T-helper 2 cell treated with Interferon-gamma antibody and Interleukin-4, amounts not matched to agents 5 μg/mL and 100 μg/mL, for 36 hours (primary cell): ENCODE measurements at regions not wholly inside any gene's neighbourhood (a gene's known extent, or its start where the extent isn't known, plus 50 kb on each side); places are given as distances from the start of the nearest gene placed in this dataset.
"Not testable (repeated sequence)": the region's sequence is repeated elsewhere in the genome, so short reads cannot be mapped to it uniquely, and the experiment has no call there.

Experiments
- DNase-seq: peaks from one replicate; pipeline ENCODE4 v3.0.0; 2021; ENCODE audit warnings: low spot score
- H3K27ac Mint-ChIP-seq: one replicate; pipeline ENCODE4 v1.8.0; 2021; ENCODE audit warnings: mild to moderate bottlenecking, mixed read lengths
- H3K27me3 Mint-ChIP-seq: one replicate; pipeline ENCODE4 v1.8.0; 2021; ENCODE audit warnings: low read depth, mixed read lengths
- H3K36me3 Mint-ChIP-seq: one replicate; pipeline ENCODE4 v1.8.0; 2021; ENCODE audit warnings: low read depth, mixed read lengths
- H3K4me1 Mint-ChIP-seq: one replicate; pipeline ENCODE4 v1.8.0; 2021; ENCODE audit warnings: low read depth, mixed read lengths
- H3K4me3 Mint-ChIP-seq: one replicate; pipeline ENCODE4 v1.8.0; 2022; ENCODE audit warnings: mild to moderate bottlenecking, moderate library complexity, mixed read lengths
- H3K9me3 Mint-ChIP-seq: one replicate; pipeline ENCODE4 v1.8.0; 2021; ENCODE audit warnings: mixed read lengths

DNA sequence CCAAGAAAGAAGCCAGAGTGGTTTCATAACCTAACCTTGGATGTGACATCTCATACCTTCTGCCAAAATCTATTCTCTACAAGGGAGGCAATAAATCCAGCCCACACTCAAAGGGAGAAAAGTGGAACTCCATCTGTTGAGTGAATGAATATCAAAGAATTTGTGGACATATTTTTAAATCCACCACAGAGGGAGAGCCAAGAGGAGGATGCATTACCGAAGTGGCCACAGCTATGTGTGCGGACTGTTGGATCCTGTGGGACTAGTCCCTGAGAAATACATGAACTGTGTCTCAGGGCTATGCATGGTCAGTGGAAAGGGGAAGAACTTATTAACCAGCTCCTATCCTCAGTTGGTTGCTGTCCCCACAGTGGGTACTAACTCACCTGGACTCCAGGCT lies 273.9 kb downstream of the NUAK1 start:
- DNase-seq = no peak
- no peak overlapping the region for H3K27ac Mint-ChIP-seq
- H3K36me3 Mint-ChIP-seq = no peaks in the 10 kb centered on the region
- no peaks in the 10 kb centered on the region for H3K9me3 Mint-ChIP-seq
- H3K4me3 Mint-ChIP-seq = no peak overlapping the region
- no peaks in the 10 kb centered on the region for H3K27me3 Mint-ChIP-seq
- H3K4me1 Mint-ChIP-seq = no peaks in the 10 kb centered on the region

DNA sequence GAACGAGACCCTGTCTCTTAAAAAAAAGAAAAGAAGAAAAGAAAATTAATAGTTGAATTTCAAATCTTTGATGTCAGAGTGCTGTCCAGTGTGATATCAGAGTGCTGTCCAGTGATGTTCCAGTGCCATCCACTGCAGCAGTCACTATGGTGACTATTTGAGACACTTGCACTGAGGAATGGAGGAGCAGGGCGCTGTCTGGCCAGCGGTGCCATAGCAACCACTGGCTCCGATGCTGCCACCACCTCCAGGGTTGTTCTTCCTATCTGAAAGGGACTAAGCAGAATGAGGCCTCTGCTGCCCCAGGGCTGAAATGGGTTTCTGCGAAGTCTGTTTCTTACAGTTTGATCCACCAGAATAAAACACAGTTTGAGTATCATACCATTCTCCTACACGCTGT lies 272.9 kb downstream of the NUAK1 start:
- no peak overlapping the region for H3K27ac Mint-ChIP-seq
- peaks cover 4% of the 10 kb centered on the region for H3K27me3 Mint-ChIP-seq
- no peak for DNase-seq
- H3K9me3 Mint-ChIP-seq = no peaks in the 10 kb centered on the region
- no peak overlapping the region for H3K4me3 Mint-ChIP-seq
- H3K4me1 Mint-ChIP-seq = no peaks in the 10 kb centered on the region
- H3K36me3 Mint-ChIP-seq = no peaks in the 10 kb centered on the region

DNA sequence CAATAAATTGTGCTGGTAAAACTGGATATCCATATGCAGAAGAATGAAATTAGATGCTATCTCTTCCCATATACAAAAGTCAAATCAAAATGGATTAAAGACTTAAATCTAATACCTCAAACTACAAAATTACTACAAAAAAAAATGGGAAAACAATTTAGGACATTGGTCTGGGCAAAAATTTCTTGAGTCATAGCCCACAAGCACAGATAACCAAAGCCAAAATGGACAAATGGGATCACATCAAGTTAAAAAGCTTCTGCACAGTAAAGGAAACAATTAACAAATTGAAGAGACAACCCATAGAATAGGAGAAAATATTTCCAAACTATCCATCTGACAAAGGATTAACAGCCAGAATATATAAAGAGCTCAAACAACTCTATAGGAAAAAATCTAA lies 264.6 kb downstream of the NUAK1 start:
- Mint-ChIP-seq H3K4me1 (no peaks in the 10 kb centered on the region), H3K4me3 (no peak overlapping the region), H3K27me3 (peaks cover 9% of the 10 kb centered on the region), H3K27ac (no peak overlapping the region), H3K36me3 (no peaks in the 10 kb centered on the region), H3K9me3 (no peaks in the 10 kb centered on the region)
- DNase-seq = no peak

DNA sequence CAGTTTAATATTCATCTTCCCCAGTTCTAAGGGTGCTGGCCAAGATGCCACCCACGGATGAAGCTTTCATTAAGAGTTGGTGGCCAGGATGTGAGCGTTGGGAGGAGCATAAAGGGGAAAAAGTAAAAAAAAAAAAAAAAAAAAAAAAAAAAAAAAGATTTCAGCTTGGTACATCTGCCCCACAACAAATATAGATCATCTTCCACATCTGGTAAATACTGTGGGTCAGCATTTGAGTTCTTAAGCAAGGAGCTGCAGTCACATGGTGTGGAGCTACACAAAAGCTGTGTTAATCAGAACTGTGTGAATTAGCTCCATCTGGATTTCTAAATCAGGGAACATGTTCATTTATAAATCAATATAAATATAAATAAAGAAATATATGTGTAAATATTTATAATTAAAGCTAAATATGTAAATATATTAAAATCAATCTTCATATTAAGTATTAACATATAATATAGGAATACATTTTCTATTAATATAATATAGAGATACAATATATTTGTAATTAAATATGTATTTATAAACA lies 262.3 kb downstream of the NUAK1 start:
- Mint-ChIP-seq H3K36me3 (no peaks in the 10 kb centered on the region), H3K9me3 (no peaks in the 10 kb centered on the region), H3K4me3 (no peak overlapping the region), H3K27me3 (peaks cover 2% of the 10 kb centered on the region), H3K4me1 (no peaks in the 10 kb centered on the region), H3K27ac (no peak overlapping the region)
- DNase-seq = no peak

DNA sequence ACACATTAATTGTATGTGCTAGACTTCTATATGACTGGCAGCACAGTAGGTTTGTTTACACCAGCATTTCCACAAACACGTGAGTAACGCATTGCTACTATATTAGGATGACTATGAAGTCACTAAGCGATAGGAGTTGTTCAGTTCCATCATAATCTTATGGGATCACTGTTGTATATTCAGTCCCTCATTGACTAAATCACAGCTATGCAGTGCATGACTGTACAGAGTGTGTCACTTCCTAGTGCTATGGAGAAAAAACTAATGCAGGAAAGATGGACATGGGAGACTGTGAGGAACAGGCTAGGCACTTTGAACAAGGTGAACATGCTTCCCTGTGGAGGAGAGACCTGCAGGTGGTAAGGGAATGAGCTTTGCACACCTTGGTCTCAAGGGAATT lies 259.8 kb downstream of the NUAK1 start:
- Mint-ChIP-seq H3K27me3 (peaks cover 2% of the 10 kb centered on the region), H3K36me3 (no peaks in the 10 kb centered on the region), H3K9me3 (no peaks in the 10 kb centered on the region), H3K4me1 (no peaks in the 10 kb centered on the region), H3K27ac (no peak overlapping the region), H3K4me3 (no peak overlapping the region)
- no peak for DNase-seq

DNA sequence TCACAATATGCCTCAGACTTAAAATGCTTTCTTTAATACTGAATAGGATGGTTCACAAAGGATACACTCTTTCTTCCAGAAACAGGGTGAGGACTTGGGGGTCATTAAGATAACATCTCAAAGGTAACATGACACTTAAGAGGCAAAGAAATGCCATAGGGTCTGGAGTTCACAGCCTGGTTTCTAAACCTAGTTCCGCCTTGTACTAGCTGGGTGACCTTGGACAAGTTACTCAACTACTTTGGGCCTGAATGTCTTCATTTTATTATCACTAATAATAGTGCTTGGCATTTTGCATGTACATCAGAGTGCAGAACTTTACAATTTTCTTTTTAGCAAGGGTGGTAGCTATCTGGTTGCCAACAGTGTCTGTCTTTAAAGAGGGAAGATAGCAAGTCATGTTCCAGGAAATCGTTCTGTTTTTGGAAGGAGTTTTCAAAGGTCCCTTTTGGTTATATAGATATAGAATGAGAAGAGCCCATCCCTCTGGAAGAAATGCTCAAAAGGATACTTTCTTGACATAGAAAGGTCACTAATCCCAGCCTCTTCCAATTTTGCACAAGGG lies 257.8 kb downstream of the NUAK1 start:
- no peak overlapping the region for H3K27ac Mint-ChIP-seq
- H3K4me3 Mint-ChIP-seq = no peak overlapping the region
- no peak for DNase-seq
- no peaks in the 10 kb centered on the region for H3K36me3 Mint-ChIP-seq
- H3K4me1 Mint-ChIP-seq = no peaks in the 10 kb centered on the region
- H3K9me3 Mint-ChIP-seq = no peaks in the 10 kb centered on the region
- H3K27me3 Mint-ChIP-seq = no peaks in the 10 kb centered on the region

DNA sequence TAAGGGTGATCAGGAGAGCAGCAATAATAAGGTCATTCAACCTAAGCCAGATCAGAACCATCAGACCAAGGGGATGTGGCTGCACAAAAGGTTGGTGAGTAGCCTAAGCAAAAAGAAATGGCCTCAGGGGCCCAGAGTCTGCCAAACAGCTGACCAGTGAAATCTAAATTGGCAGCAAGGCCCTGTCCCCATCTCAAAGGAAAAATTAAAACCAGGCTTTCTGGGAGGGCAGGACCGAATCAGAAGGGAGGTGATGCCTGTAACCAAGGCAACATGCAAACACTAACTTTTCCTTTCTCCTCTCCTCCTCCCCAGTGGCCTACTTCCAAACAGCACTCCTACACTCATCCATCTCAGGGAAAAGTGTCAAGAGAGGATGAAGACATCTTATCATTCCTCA lies 256.4 kb downstream of the NUAK1 start:
- H3K4me3 Mint-ChIP-seq = no peak overlapping the region
- no peak for DNase-seq
- H3K36me3 Mint-ChIP-seq = no peaks in the 10 kb centered on the region
- H3K27ac Mint-ChIP-seq = no peak overlapping the region
- no peaks in the 10 kb centered on the region for H3K4me1 Mint-ChIP-seq
- H3K9me3 Mint-ChIP-seq = no peaks in the 10 kb centered on the region
- no peaks in the 10 kb centered on the region for H3K27me3 Mint-ChIP-seq

DNA sequence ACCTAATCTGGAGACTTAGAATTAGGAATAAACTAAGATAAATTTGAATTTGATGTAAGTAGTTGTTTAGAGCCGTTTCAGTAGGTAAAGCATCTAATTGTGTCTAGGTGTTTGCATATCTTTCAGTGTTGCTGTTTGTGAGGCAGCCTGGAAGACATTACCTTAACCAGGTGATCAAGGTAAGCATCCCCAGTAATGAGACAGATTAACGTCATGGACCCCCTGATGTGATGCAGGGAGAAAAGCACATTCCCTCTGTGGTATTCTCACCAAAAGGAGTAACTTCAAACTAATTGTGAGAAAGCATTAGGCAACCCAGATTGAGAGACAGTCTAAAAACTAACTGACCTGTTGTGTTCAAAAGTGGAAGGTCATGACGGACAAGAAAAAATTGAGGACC lies 251.6 kb downstream of the NUAK1 start:
- no peaks in the 10 kb centered on the region for H3K27me3 Mint-ChIP-seq
- no peak overlapping the region for H3K27ac Mint-ChIP-seq

DNA sequence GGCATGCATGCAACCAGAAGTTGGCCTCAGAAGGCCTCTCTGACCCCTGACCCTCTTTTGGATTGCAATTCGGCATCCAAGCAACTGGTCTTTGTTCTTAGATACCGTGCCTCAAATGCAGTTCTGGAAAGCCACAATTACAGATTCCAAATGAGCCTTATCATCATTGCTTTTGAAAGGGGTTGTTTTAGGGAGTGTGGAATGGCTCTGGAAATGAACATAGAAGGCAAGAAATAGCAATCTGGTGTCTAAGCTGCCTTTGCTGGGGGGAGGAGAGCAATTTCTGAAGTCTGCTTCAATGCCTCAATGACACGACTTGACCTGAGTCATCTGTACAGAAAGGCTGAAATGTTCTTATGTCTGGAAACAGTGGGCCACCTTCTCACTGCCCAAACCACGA lies 250.1 kb downstream of the NUAK1 start:
- H3K27ac Mint-ChIP-seq = no peak overlapping the region
- DNase-seq = no peak
- no peaks in the 10 kb centered on the region for H3K4me1 Mint-ChIP-seq
- no peaks in the 10 kb centered on the region for H3K27me3 Mint-ChIP-seq
- no peaks in the 10 kb centered on the region for H3K36me3 Mint-ChIP-seq
- H3K4me3 Mint-ChIP-seq = no peak overlapping the region
- no peaks in the 10 kb centered on the region for H3K9me3 Mint-ChIP-seq

More for the DNA sequence above, 251.6 kb downstream of the NUAK1 start:
- Mint-ChIP-seq H3K4me1 (no peaks in the 10 kb centered on the region), H3K9me3 (no peaks in the 10 kb centered on the region), H3K36me3 (no peaks in the 10 kb centered on the region), H3K4me3 (no peak overlapping the region)
- no peak for DNase-seq

DNA sequence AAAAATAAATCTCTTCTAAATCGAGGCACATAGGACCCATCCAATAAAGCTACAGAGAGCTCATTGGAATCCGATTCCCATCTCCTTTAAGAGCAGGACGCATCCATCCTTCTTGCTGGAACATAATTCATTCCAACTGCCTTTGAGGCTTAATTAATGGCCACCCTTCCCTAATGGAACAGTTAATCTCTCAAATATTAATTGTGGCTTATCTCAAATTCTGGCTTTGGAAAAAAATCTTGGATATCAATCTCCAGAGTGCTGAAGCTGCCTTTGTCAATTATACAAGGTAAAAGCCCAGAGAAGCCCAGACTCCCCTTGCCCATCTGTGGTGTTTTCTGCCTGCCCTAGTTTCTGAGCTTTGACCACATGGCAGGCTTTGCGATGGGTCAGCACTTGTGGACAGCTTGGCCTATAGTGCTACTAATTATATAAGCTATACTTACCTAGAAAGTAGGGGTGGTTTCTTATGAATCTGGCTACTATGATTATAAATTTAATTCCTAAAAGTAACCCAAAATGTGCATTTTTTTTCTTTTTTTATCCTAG lies 246.3 kb downstream of the NUAK1 start:
- no peak for DNase-seq
- no peaks in the 10 kb centered on the region for H3K9me3 Mint-ChIP-seq
- H3K27me3 Mint-ChIP-seq = no peaks in the 10 kb centered on the region
- H3K36me3 Mint-ChIP-seq = no peaks in the 10 kb centered on the region
- H3K4me3 Mint-ChIP-seq = no peak overlapping the region
- H3K27ac Mint-ChIP-seq = no peak overlapping the region
- H3K4me1 Mint-ChIP-seq = no peaks in the 10 kb centered on the region

DNA sequence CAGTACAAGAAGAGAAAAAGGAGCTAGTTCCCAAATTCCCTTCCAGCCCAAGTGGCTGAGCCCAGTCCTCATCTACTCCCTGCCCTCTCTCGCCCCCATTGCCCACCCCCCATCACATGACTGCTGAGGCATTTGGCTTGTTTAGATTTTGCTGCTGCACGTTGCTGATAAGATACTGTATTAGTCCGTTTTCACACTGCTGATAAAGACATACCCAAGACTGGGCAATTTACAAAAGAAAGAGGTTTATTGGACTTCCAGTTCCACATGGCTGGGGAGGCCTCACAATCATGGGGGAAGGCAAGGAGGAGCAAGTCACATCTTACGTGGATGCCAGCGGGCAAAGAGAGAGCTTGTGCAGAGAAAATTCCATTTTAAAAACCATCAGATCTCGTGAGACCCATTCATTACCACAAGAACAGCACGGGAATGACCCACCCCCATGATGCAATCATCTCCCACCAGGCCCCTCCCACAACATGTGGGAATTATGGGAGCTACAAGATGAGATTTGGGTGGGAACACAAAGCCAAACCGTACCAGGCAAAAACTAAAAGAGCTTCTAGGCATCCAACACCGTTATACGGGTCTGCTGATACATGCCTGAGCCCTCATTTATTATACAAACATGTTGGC lies 243.4 kb downstream of the NUAK1 start:
- H3K36me3 Mint-ChIP-seq, DNase-seq, H3K27ac Mint-ChIP-seq, H3K4me3 Mint-ChIP-seq, H3K9me3 Mint-ChIP-seq, H3K4me1 Mint-ChIP-seq, H3K27me3 Mint-ChIP-seq: not testable (repeated sequence)

DNA sequence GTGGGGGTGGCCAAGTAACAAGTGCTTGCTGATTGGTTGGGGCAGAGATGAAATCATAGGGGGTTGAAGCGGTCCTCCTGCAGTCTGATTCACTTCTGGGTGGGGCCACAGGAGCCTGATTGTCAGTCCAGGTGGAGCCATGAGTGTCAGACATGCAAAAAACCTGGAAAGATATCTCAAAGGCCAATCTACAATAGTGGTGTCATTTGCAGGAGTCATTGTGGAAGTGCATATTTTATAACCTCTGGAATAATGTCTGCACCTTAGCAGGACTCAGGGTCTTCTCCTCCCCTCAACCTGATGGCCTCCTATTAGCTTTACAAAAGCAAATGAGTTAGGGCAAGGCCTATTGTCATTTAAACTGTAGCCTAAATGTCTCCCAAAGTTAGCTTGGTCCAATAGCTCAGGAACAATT lies 241.4 kb downstream of the NUAK1 start:
- Mint-ChIP-seq H3K4me1 (no peaks in the 10 kb centered on the region), H3K27me3 (no peaks in the 10 kb centered on the region), H3K27ac (no peak overlapping the region), H3K9me3 (no peaks in the 10 kb centered on the region), H3K36me3 (no peaks in the 10 kb centered on the region), H3K4me3 (no peak overlapping the region)
- no peak for DNase-seq

DNA sequence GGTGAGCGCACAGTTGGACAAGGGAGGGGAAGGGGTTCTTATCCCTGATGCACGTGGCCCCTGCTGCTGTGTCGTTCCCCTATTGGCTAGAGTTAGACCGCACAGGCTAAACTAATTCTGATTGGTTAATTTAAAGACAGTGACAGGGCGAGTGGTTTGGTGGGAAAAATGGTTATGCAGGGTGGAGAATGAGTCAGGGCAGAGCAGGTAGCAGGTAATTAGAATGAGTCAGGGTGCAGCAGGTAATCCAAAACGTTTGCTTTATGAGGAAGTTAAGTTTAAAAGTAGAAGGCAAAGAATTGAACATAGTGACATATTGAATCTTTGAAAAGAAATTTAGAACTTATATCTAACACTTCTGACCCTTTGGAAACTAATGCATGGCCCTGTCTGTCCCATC lies 240.5 kb downstream of the NUAK1 start:
- H3K4me1 Mint-ChIP-seq, H3K9me3 Mint-ChIP-seq, H3K27me3 Mint-ChIP-seq, H3K4me3 Mint-ChIP-seq, H3K27ac Mint-ChIP-seq, H3K36me3 Mint-ChIP-seq, DNase-seq: not testable (repeated sequence)

DNA sequence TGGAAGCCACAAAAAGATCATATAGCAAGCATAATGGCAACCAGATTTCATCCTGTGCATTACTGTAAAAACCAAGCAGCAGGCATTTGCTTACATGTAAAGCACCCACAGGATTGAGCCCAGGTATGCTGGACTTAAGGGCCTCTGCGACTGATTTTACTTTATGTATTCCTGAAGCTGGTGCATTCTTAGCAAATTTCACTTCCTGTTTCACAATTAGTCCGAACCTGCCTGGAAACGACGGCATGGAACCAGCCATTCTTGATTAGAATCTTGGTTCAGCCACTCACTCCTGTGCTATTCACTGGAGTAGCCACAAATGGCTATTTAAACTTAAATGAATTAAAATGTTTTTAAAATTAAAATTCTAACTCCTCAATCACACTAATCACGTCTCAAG lies 239.2 kb downstream of the NUAK1 start:
- Mint-ChIP-seq H3K27ac (no peak overlapping the region), H3K4me1 (no peaks in the 10 kb centered on the region), H3K9me3 (no peaks in the 10 kb centered on the region), H3K36me3 (no peaks in the 10 kb centered on the region), H3K27me3 (no peaks in the 10 kb centered on the region), H3K4me3 (no peak overlapping the region)
- no peak for DNase-seq

DNA sequence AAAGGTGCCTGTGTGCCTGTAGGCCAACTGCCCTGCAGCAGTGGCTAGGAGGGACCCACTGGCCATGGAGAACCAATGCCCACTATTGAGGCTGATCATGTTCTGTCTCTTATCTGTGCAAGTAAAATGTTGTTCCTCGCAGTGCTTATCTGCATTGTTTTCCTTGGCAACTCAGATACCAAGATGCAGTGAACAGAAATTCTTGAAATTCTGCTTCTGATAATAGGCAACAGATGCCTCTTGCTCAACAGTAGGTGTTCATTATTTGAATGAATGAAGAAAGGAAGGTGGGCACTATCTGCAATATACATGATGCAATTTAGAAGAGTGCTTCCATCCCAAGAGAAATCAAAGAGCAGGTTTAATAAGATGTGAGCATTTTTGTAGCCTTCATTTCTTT lies 232.2 kb downstream of the NUAK1 start:
- no peaks in the 10 kb centered on the region for H3K36me3 Mint-ChIP-seq
- H3K27me3 Mint-ChIP-seq = peaks cover 2% of the 10 kb centered on the region

More for the DNA sequence above, 232.2 kb downstream of the NUAK1 start:
- DNase-seq = no peak
- no peak overlapping the region for H3K27ac Mint-ChIP-seq
- no peak overlapping the region for H3K4me3 Mint-ChIP-seq
- no peaks in the 10 kb centered on the region for H3K9me3 Mint-ChIP-seq
- no peaks in the 10 kb centered on the region for H3K4me1 Mint-ChIP-seq
